Keratinocyte (primary cell): ENCODE measurements at regions not wholly inside any gene's neighbourhood (a gene's known extent, or its start where the extent isn't known, plus 50 kb on each side); places are given as distances from the start of the nearest gene placed in this dataset.

Experiments used
- DNase-seq: peaks from one replicate; pipeline ENCODE4 v3.0.0-alpha.2; 2011; ENCODE audit warnings: low read depth, missing footprints, low spot score
- FAIRE-seq: peaks from 2 replicates; lab custom pipeline; 2011; peaks lifted over from hg19 to GRCh38; lab: Jason Lieb, UNC
- H2AFZ ChIP-seq: 2 replicates; pipeline ENCODE4 v1.6.0; 2012; ENCODE audit warnings: low read length, control low read depth, inconsistent platforms; ENCODE audit not compliant: control insufficient read depth
- H3K27ac ChIP-seq: 2 replicates; pipeline ENCODE4 v1.5.1; 2011; ENCODE audit warnings: low read length; ENCODE audit not compliant: control insufficient read depth, insufficient read depth
- H3K27me3 ChIP-seq: 3 replicates; pipeline ENCODE4 v1.6.0; 2011; ENCODE audit warnings: low read length; ENCODE audit not compliant: control insufficient read depth, insufficient read depth; ENCODE audit errors: extremely low read depth
- H3K36me3 ChIP-seq, 2 experiments: 2 replicates in 1 of 2; 3 replicates in 1 of 2; pipeline ENCODE4 v1.5.1; 2011; ENCODE audit warnings: low read length in 2 of 2, mild to moderate bottlenecking in 1 of 2; ENCODE audit not compliant: control insufficient read depth in 2 of 2, insufficient read depth in 2 of 2; ENCODE audit errors: extremely low read depth in 1 of 2
- H3K4me1 ChIP-seq: 3 replicates; pipeline ENCODE4 v1.5.1; 2011; ENCODE audit warnings: low read length; ENCODE audit not compliant: control insufficient read depth, insufficient read depth; ENCODE audit errors: extremely low read depth
- H3K4me2 ChIP-seq: 3 replicates; pipeline ENCODE4 v1.6.0; 2011; ENCODE audit warnings: low read depth, low read length; ENCODE audit not compliant: control insufficient read depth, insufficient read depth; ENCODE audit errors: extremely low read depth
- H3K4me3 ChIP-seq, 3 experiments: fragments of 200-600 bp in 1 of 3; sonication (generic) in 1 of 3; 2 replicates in 2 of 3; 3 replicates in 1 of 3; pipeline ENCODE4 v1.5.1; 2011 to 2016; ENCODE audit warnings: low read length in 3 of 3, mild to moderate bottlenecking in 3 of 3, control low read depth in 2 of 3, inconsistent platforms in 1 of 3, low read depth in 1 of 3, mixed read lengths in 1 of 3, mixed run types in 1 of 3, moderate library complexity in 1 of 3; ENCODE audit not compliant: control insufficient read depth in 2 of 3, insufficient read depth in 2 of 3; ENCODE audit errors: extremely low read depth in 1 of 3
- H3K79me2 ChIP-seq: 2 replicates; pipeline ENCODE4 v1.6.0; 2012; ENCODE audit warnings: low read length; ENCODE audit not compliant: control insufficient read depth, insufficient read depth
- H3K9ac ChIP-seq: 3 replicates; pipeline ENCODE4 v1.6.0; 2011; ENCODE audit warnings: low read length; ENCODE audit not compliant: control insufficient read depth, insufficient read depth; ENCODE audit errors: extremely low read depth
- H3K9me1 ChIP-seq: 3 replicates; pipeline ENCODE4 v1.6.0; 2011; ENCODE audit warnings: low read length; ENCODE audit not compliant: control insufficient read depth, insufficient read depth; ENCODE audit errors: extremely low read depth
- H3K9me3 ChIP-seq: 2 replicates; pipeline ENCODE4 v1.5.1; 2012; ENCODE audit warnings: low read depth, low read length; ENCODE audit not compliant: control insufficient read depth
- H4K20me1 ChIP-seq: 3 replicates; pipeline ENCODE4 v1.6.0; 2011; ENCODE audit warnings: low read length; ENCODE audit not compliant: control insufficient read depth, insufficient read depth; ENCODE audit errors: extremely low read depth
- CTCF ChIP-seq, 3 experiments: IDR thresholded peaks in 1 of 3; conservative IDR thresholded peaks in 1 of 3; optimal IDR thresholded peaks in 1 of 3; 2 replicates in 2 of 3; 3 replicates in 1 of 3; pipeline versions ENCODE3 to v1.5.1; 2011; ENCODE audit warnings: low read length in 3 of 3, mild to moderate bottlenecking in 3 of 3, moderate library complexity in 2 of 3, control low read depth in 1 of 3, inconsistent platforms in 1 of 3; ENCODE audit not compliant: insufficient read depth in 2 of 3; ENCODE audit errors: extremely low read depth in 1 of 3
- EZH2 ChIP-seq: IDR thresholded peaks from one replicate; pipeline ENCODE4 v1.6.1; 2012; ENCODE audit warnings: inconsistent platforms, mild to moderate bottlenecking, low read length, moderate library complexity
- dilution Hi-C: fragments of 300-500 bp; cut with MboI; formaldehyde crosslinking; loops from one replicate; pipeline ENCODE4 v1.7.0; 2020; ENCODE audit warnings: low sequenced_read_pairs; ENCODE audit not compliant: extremely low pct_ligation_motif_present
- small RNA-seq, 3 experiments: library from RNA; depleted of rRNA; stranded (forward); fragments of <200 nt; gene quantifications; one replicate each; pipeline ENCODE3, GENCODE V24; 2012; ENCODE audit warnings: low read depth in 3 of 3, low replicate concordance in 1 of 3; ENCODE audit not compliant: insufficient read length in 3 of 3

GRCh38 chr20:43778375-43778774 lies 51.6 kb upstream of the GTSF1L start:
- peaks cover 16% of the 10 kb centered on the region for H3K4me1 ChIP-seq
- H4K20me1 ChIP-seq = no peaks in the 10 kb centered on the region
- H3K36me3 ChIP-seq = no peaks in the 10 kb centered on the region
- H3K9ac ChIP-seq = no peak overlapping the region
- DNase-seq (no peak), FAIRE-seq (no peak)
- H3K4me2 ChIP-seq = no peak overlapping the region
- H2AFZ ChIP-seq = no peak overlapping the region
- no peaks in the 10 kb centered on the region for H3K9me1 ChIP-seq
- no peaks in the 10 kb centered on the region for H3K79me2 ChIP-seq
- TF ChIP-seq EZH2 (no peak), CTCF (optimal IDR thresholded peaks at IDR 0.05 in 1 of 3, IDR thresholded peaks at IDR 0.05 in 1 of 3, conservative IDR thresholded peaks at IDR 0.05 in 1 of 3; ENCODE audit: extremely low read depth in 1 of 3, insufficient read depth in 2 of 3, low read length in 3 of 3) (no peak)
- peaks cover 5% of the 10 kb centered on the region for H3K9me3 ChIP-seq
- H3K4me3 ChIP-seq = no peak overlapping the region
- dilution Hi-C loops = no loop called here
- no peak overlapping the region for H3K27ac ChIP-seq
- no peaks in the 10 kb centered on the region for H3K27me3 ChIP-seq

GRCh38 chr20:43776691-43777090 lies 49.9 kb upstream of the GTSF1L start:
- Histone ChIP-seq H3K27me3 (no peaks in the 10 kb centered on the region), H3K4me2 (no peak overlapping the region), H3K36me3 (no peaks in the 10 kb centered on the region), H3K27ac (no peak overlapping the region), H3K9me3 (peaks cover 3% of the 10 kb centered on the region), H4K20me1 (no peaks in the 10 kb centered on the region), H2AFZ (no peak overlapping the region), H3K4me3 (no peak overlapping the region), H3K9me1 (no peaks in the 10 kb centered on the region), H3K79me2 (no peaks in the 10 kb centered on the region), H3K9ac (no peak overlapping the region), H3K4me1 (peaks cover 5% of the 10 kb centered on the region)
- DNase-seq = no peak
- TF ChIP-seq EZH2 = no peak
- no peak for TF ChIP-seq CTCF (optimal IDR thresholded peaks at IDR 0.05 in 1 of 3, IDR thresholded peaks at IDR 0.05 in 1 of 3, conservative IDR thresholded peaks at IDR 0.05 in 1 of 3; ENCODE audit: extremely low read depth in 1 of 3, insufficient read depth in 2 of 3, low read length in 3 of 3)
- no peak for FAIRE-seq
- dilution Hi-C loops = no loop called here

Small RNAs in the stretch of these regions (small RNA-seq; reads per million reads assigned to genes)
- gene RNU6-639P = 0 reads per million in 3 experiments
